SK-N-MC (cell line): ENCODE measurements at regions not wholly inside any gene's neighbourhood (a gene's known extent, or its start where the extent isn't known, plus 50 kb on each side); places are given as distances from the start of the nearest gene placed in this dataset.

Experiments used
- EZH2 ChIP-seq: fragments of 200-600 bp; sonication (generic); IDR thresholded peaks from one replicate; pipeline ENCODE4 v1.6.1; 2017; ENCODE audit warnings: antibody characterized with exemption
- FOXP2 ChIP-seq: optimal IDR thresholded peaks from 2 replicates; pipeline ENCODE3; 2011; ENCODE audit warnings: mild to moderate bottlenecking, moderate library complexity; ENCODE audit not compliant: insufficient read depth; ENCODE audit errors: extremely low read length, control extremely low read depth
- POLR2AphosphoS5 ChIP-seq: IDR thresholded peaks from 2 replicates; pipeline ENCODE4 v1.6.1; 2012; ENCODE audit warnings: mild to moderate bottlenecking, low read depth, low read length, borderline replicate concordance

DNA sequence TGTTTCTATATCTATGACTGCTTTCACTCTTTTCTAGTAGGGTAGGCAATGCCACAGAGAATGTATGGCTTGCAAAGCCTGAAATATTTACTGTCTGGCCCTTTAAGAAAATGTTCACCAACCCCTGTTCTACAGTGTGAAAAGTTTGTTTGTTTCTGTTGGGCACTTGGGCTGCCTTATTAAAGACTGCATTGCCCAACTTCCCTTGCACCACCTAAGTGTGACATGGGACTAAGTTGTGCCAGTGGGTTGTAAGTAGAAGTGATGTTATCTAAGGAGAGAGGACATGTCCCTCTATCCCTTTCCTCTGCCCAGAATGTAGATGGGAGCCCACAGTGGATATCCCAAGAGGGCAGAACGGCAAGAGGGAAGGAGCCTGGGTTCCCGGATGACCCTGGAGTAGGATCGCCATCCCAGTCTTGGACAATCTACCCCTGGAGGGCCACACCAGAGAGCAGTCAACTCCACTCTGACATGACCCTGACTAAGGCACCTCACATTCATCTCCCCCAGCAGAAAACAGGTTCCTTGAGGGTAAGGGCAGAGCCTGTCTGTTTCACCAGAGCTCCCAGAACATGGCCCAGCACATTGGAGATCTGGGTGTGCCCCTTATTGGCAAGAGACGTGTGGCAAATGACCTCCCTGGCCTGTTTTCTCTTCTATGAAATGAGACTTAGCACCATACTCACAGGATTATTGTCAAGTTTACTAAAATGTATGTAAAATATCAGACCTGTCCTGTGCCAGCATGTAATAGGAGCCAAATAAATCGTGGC lies 138.8 kb downstream of the SMAD6 start:
- TF ChIP-seq EZH2 (no peak), POLR2AphosphoS5 (no peak), FOXP2 (no peak)
